ENCODE measurements at regions not wholly inside any gene's neighbourhood (a gene's known extent, or its start where the extent isn't known, plus 50 kb on each side); places are given as distances from the start of the nearest gene placed in this dataset.

DNA sequence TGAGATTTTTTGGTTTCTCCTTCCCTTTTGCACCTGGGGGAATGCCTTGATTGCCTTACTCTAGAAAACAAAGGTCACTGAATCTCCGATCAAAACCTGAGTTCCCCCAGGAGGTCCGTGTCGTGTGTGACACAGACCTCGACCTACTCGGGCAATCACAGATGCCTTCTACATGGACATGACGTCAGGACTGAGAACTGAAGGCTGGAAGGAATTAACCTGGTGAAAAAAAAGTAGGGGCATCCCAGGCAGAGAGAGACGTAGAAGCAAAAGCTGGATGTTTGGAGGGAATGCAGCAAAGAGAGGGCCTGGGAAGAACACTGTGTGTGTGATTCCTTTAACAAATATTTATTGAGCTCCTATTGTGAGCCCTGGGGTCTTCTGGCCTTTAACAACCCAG lies 178.0 kb downstream of the PRDM2 start:
- no peak for DNase-seq (ENCODE audit: low spot score)

- DNase-seq (ENCODE audit: low spot score): no peak
Measured at GRCh38 chr1:13878451-13878850, 178.5 kb downstream of the PRDM2 start.

- no peak for DNase-seq (ENCODE audit: low spot score)
Measured at GRCh38 chr1:13881385-13882088, 181.5 kb downstream of the PRDM2 start.

DNA sequence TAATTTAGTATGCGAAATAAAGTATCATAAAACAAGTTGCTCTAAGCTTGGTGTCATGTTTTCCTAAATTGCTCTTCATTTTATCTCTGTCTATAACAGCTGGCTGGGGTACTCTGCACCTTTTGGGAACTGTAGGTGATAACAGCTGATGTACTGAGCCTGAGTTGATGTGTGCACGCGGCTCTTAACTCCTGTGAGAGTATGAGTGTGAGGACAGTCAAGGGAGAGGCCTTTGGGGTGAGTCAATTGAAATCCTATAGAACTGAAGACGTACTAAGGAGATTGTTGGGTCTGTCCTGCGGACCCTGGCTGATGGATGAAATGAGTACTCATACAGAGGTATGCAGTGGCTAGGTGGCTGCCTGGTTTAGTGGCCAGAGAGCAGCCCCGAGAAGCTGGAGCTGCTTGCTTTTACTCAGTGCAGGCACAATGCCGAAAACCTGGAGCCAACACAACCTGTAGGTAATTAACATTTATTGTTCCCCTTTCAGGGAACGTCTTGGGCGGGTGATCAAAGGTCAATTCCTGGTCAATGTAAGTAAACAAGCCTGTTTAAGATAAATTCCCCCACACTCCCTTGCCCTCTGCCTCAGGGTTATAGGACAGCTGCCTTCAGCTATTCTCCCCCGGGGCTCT lies 188.5 kb downstream of the PRDM2 start:
- DNase-seq (ENCODE audit: low spot score): no peak

- no peak for DNase-seq (ENCODE audit: low spot score)
Measured at GRCh38 chr1:13889495-13889894, 189.5 kb downstream of the PRDM2 start.

DNA sequence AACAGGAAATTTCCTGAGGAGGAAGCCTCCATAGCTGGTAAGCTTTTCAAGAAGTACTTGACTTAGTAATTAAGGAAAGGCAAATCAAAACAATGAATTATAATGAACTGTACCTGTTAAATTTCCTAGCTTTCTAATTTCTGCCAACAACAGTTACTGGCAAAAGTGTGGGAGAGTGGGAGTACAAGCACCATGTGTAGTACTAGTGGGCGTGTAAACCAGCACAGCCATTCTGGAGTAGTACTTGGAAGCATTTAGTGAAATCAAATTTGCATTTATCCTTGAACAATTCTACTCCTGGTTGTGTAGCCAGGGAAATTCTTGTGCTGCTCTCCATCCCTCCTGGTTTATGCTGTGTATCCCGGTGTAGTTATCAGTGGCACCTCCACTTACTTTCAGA lies 190.8 kb downstream of the PRDM2 start:
- DNase-seq (ENCODE audit: low spot score): no peak

DNA sequence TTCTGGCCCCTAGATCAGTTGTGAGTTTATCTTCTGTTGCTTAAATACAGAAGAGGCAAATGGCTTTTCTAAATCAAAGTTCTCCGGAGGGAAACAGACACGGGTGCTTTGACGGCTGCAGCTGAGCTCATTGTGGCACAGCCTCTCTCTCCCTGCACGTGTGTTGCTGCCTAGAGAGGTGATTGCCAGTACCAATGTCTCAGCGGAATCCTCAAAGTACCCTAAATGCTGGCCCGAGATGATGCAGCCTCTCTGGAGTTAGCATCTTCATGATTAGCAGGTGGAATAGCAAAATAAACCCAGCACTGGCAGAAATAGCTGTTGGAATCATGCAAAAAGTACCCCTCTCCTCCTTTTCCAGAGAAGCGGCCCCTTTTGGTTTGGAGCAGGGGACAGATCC lies 192.2 kb downstream of the PRDM2 start:
- DNase-seq (ENCODE audit: low spot score): no peak

DNA sequence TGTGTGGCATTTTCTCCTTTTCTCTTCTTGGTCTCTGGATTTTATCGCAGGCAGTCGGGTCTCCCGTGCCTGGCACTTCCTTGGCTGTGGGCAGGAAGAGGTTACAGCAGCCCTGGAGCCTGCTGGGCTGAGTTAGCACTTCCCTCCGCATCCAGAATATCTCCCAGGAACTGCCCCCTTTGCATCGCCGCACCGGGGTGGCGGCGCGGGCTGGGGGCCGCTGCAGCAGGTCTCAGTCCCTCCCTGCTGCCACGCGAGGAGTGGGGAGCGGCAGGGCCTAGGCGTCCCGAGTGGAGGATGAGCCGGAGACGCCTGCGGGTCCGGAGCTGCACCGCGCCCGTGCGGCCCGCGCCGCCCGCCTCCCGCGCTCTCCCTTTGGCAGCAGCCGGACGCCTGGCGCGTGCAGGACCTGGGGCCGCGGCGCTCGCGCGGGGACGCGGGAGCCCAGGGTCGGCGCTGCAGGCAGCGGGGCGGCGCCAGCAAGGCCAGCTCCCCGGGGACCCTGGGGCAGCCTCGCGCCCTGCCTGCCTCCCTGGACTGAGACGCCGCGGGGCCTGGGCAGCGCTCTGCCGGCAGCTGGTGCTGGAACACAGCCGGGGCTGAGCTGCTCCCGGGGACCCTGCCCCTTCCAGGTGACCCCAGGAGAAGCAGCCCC lies 192.8 kb downstream of the PRDM2 start:
- no peak for DNase-seq (ENCODE audit: low spot score)

DNA sequence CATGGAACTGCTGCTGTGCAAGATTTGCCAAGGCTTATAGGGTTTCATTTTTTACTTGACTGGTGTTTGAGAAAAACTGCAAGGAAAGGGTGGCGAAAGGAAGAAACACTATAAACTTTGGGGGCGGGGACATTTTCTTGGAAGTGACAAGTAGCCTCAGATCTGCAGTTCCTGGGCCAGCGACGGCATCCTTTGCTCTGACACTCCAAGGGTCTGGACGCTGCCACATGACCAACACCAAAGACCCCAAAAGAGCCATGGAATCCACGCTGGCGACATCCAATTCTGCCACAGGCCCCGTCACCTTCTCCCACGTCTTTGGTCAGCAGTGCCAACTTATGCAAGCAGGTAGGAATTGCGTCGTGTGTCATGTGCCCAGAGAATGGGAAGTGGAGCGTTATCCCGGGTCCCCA lies 193.4 kb downstream of the PRDM2 start:
- DNase-seq (ENCODE audit: low spot score): no peak

GRCh38 chr1:13896932-13897331 lies 196.9 kb downstream of the PRDM2 start:
- DNase-seq (ENCODE audit: low spot score): no peak

DNA sequence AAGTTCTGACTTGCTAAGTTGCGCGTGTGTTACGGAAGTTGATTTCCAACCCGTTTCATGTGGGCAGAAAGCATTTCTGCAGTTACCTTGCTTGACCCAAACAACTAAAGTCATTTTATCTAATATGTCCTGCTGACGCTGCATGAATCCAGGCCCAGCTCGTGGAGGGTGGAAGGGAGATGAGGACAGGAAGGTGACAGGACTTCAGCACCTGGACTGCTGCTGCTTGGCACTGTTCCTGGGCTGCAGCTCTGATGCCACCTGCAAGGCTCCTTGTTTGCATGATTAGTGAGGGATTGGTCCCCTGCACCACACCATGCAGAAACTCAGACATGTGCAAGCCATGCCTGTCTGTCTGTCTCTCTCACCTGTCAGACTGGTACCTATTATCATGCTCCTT lies 198.4 kb downstream of the PRDM2 start:
- DNase-seq (ENCODE audit: low spot score): no peak

DNA sequence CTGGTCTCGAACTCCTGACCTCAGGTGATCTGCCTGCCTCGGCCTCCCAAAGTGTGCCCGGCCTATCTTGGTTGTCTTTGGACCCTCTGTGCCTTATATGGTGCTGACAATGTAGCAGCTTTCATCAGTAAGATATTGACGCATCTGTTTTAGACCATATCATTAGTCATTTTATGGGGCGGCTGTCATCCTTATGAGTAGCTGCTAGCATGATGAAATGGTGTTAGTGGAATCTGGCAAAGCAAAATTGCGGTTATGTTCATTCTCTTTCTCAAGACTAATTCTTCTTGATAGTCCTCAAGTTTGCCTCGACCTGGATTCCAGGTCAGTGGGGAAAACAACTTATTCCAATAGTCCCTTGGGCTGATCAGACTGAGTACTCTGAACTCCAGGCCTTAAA lies 199.9 kb downstream of the PRDM2 start:
- DNase-seq (ENCODE audit: low spot score): no peak

DNA sequence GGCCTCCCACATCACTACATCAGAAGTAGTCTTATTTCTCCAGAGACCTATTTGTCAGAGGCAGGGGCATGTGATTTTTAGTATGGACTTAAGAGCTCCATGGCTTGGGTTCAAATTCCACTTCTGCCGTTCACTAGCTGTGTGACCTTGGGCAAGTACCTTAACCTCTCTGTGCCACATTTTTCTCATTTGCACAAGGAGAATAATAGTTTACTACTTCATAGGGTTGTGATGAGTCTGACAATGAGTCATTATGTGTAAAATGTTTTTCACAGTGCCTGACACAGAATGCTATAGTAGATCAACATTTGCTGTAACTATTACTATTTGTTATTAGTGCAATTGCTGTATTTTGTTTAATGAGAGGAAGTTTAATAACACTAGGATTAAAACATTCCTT lies 200.6 kb downstream of the PRDM2 start:
- no peak for DNase-seq (ENCODE audit: low spot score)

DNA sequence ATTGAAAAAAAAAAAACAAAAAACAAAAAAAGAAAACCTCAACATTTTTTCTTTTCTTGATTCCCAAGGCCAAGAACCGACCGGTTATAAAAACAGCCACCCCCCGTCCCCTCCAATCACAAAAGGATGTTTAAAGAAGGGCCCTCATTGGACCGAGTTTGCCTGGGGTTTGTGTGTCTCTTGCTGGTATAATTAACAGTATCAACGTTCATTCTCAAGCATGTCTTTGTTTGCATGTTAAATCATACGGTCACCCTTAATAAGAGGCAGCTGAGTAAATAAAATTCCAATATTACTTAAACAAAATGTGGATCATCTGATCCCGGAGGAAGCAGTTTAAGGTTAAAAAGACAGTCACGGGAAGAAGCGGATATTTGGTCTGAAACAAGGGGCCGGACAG lies 201.1 kb downstream of the PRDM2 start:
- no peak for DNase-seq (ENCODE audit: low spot score)

- DNase-seq (ENCODE audit: low spot score): no peak
Measured at GRCh38 chr1:13901597-13901996, 201.6 kb downstream of the PRDM2 start.

GRCh38 chr1:13908128-13908527 lies 208.1 kb downstream of the PRDM2 start:
- DNase-seq (ENCODE audit: low spot score): no peak

- no peak for DNase-seq (ENCODE audit: low spot score)
Measured at GRCh38 chr1:13911697-13912619, 212.0 kb downstream of the PRDM2 start.

GRCh38 chr1:13913396-13913795 lies 213.4 kb downstream of the PRDM2 start:
- no peak for DNase-seq (ENCODE audit: low spot score)

GRCh38 chr1:13916530-13916929 lies 216.5 kb downstream of the PRDM2 start:
- DNase-seq (ENCODE audit: low spot score): no peak

GRCh38 chr1:13917607-13918006 lies 217.6 kb downstream of the PRDM2 start:
- no peak for DNase-seq (ENCODE audit: low spot score)

DNA sequence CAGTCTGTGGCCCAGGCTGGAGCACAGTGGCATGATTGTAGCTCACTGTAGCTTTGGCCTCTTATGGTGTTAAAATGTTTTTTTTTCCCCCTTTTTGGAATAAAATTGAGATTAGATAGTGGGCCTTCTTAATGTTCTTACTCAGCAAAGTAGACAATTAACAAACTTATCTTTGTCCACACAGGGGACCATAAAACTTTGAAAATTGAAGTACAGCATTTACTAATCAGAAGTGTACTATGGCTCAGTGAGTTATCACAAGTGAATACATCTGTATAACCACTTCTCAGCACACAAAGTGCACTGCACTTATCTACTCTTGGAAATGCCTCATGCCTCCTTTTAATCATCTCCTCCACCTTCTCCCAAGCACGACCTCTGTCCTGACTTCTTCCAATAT lies 218.9 kb downstream of the PRDM2 start:
- no peak for DNase-seq (ENCODE audit: low spot score)

- no peak for DNase-seq (ENCODE audit: low spot score)
Measured at GRCh38 chr1:13921190-13921589, 221.2 kb downstream of the PRDM2 start.

Data from NAMALWA (cell line).